ENCODE measurements at regions not wholly inside any gene's neighbourhood (a gene's known extent, or its start where the extent isn't known, plus 50 kb on each side); places are given as distances from the start of the nearest gene placed in this dataset.
"Not testable (repeated sequence)": the region's sequence is repeated elsewhere in the genome, so short reads cannot be mapped to it uniquely, and the experiment has no call there.

DNA sequence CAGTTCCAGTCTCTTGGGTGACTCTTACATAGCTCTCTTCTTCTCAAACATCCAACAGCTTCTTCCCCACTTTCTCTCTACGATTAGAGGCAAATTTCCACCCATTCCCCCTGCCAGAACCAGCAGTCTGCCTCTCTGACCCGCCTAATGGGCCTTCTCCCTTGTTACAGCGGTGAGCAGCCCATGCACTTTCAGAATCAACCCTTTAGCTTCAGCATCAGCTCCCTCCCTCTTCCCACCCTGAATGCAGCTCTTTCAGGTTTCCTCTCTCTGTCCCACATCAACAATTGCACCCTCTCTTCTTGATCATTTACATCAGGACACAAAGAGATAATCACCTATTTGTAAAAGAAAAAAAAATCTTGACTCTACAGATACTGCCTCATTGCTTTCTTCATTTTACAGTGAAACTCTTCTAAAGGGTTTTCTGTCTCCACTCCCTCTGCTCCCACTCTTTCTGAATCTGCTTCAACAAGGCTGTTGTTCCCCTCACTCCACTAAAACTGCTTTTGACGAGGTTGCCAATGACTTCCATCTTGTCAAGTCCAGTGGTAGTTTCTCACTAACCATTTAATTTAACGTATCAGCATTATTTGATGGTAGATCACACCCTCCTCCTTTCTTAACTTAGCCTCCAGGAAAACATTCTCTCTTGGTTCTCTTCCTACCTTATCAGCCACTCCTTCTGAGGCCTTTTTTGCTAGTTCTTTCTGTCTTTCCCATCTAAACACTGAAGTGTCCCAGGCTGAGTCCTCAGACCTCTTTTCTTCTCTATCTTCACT is 106.6 kb downstream of the NPY start:
- Mint-ChIP-seq H3K4me1 (no peaks in the 10 kb centered on the region), H3K27ac (no peak overlapping the region), H3K36me3 (no peaks in the 10 kb centered on the region), H3K9me3 (no peaks in the 10 kb centered on the region), H3K4me3 (no peak overlapping the region), H3K27me3 (peaks cover 0 to 9% of the 10 kb centered on the region in 2 donors)
- ChIA-PET CTCF (interaction anchor here in 1 of 2 donors (0.8 kb wide), 1 partner anchor 10 kb away, joined by 3 read pairs; no protein-coding TSS in a partner anchor), POLR2A (no interaction called here)
- ATAC-seq (replicated peaks in 1 of 4) (no peak), DNase-seq (no peak)
- Histone ChIP-seq H3K27ac (ENCODE audit: low read length) (no peak overlapping the region), H3K27me3 (replicated peaks in 1 of 2; ENCODE audit: control insufficient read depth in 2 of 2, extremely low read depth in 1 of 2, insufficient read depth in 2 of 2, low read length in 1 of 2) (no peaks in the 10 kb centered on the region), H3K9me3 (no peaks in the 10 kb centered on the region), H3K4me3 (ENCODE audit: control insufficient read depth in 1 of 2, extremely low read depth in 1 of 2, low read length in 1 of 2) (no peak overlapping the region), H3K36me3 (ENCODE audit: control insufficient read depth in 2 of 2, extremely low read depth in 1 of 2, insufficient read depth in 1 of 2, low read length in 1 of 2) (no peaks in the 10 kb centered on the region), H3K4me1 (ENCODE audit: control insufficient read depth in 1 of 2, extremely low read depth in 1 of 2, insufficient read depth in 2 of 2, low read length in 2 of 2) (no peaks in the 10 kb centered on the region)
- 76% methylated on average over 5 of the region's 5 CpGs for WGBS (ENCODE audit: insufficient coverage)

GRCh38 chr7:24392774-24393173 is 108.8 kb downstream of the NPY start:
- peaks cover 2 to 6% of the 10 kb centered on the region in 2 donors for H3K27me3 Mint-ChIP-seq
- WGBS (ENCODE audit: insufficient coverage): no CpG with 5 or more reads among the region's 1 CpG
- ATAC-seq (replicated peaks in 1 of 4) (no peak), DNase-seq (no peak)
- no peak overlapping the region for H3K4me3 Mint-ChIP-seq
- Histone ChIP-seq H3K27me3 (replicated peaks in 1 of 2; ENCODE audit: control insufficient read depth in 2 of 2, extremely low read depth in 1 of 2, insufficient read depth in 2 of 2, low read length in 1 of 2) (no peaks in the 10 kb centered on the region), H3K9me3 (no peaks in the 10 kb centered on the region), H3K36me3 (ENCODE audit: control insufficient read depth in 2 of 2, extremely low read depth in 1 of 2, insufficient read depth in 1 of 2, low read length in 1 of 2) (no peaks in the 10 kb centered on the region), H3K4me1 (ENCODE audit: control insufficient read depth in 1 of 2, extremely low read depth in 1 of 2, insufficient read depth in 2 of 2, low read length in 2 of 2) (no peaks in the 10 kb centered on the region), H3K27ac (ENCODE audit: low read length) (no peak overlapping the region), H3K4me3 (ENCODE audit: control insufficient read depth in 1 of 2, extremely low read depth in 1 of 2, low read length in 1 of 2) (no peak overlapping the region)
- H3K4me1 Mint-ChIP-seq: no peaks in the 10 kb centered on the region
- no peaks in the 10 kb centered on the region for H3K36me3 Mint-ChIP-seq
- H3K9me3 Mint-ChIP-seq: no peaks in the 10 kb centered on the region
- ChIA-PET CTCF (interaction anchor here (0.6 to 0.7 kb wide), 3 partner anchors 31 to 207 kb away, joined by 3 to 7 read pairs (median 3); no protein-coding TSS in a partner anchor), POLR2A (no interaction called here)
- no peak overlapping the region for H3K27ac Mint-ChIP-seq

DNA sequence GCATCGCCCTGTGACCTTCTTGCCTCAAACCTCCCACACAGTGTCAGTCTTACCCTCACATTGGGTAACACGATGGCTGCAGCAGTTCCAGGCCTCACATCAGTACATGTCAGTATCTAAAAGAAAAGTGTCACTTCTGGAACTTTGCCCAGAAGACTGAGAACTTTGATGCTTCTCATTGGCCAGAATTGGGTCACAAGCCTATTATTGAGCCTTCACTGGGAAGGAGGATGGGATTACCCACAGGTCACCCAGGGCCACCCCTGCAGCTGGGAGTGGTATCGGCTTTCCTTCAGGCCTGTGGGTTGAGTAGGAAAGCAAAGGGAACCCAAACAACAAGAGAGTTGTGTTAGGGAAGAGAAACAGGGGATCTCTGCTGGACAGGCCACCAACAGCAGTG is 111.5 kb downstream of the NPY start:
- ChIA-PET POLR2A (no interaction called here), CTCF (no interaction called here)

DNA sequence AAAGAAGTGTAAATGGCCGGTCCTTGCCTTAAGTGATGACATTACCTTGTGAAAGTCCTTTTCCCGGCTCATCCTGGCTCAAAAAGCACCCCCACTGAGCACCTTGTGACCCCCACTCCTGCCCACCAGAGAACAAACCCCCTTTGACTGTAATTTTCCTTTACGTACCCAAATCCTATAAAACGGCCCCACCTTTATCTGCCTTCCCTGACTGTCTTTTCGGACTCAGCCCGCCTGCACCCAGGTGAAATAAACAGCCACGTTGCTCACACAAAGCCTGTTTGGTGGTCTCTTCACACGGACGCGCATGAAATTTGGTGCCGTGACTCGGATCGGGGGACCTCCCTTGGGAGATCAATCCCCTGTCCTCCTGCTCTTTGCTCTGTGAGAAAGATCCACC is 112.4 kb downstream of the NPY start:
- CTCF ChIA-PET; H3K36me3 Mint-ChIP-seq; ATAC-seq (replicated peaks in 1 of 4); H3K4me1 ChIP-seq (ENCODE audit: control insufficient read depth in 1 of 2, extremely low read depth in 1 of 2, insufficient read depth in 2 of 2, low read length in 2 of 2); H3K9me3 Mint-ChIP-seq; POLR2A ChIA-PET; H3K4me1 Mint-ChIP-seq; H3K36me3 ChIP-seq (ENCODE audit: control insufficient read depth in 2 of 2, extremely low read depth in 1 of 2, insufficient read depth in 1 of 2, low read length in 1 of 2); H3K4me3 ChIP-seq (ENCODE audit: control insufficient read depth in 1 of 2, extremely low read depth in 1 of 2, low read length in 1 of 2); H3K27ac ChIP-seq (ENCODE audit: low read length); H3K9me3 ChIP-seq; H3K4me3 Mint-ChIP-seq; DNase-seq; H3K27me3 ChIP-seq (replicated peaks in 1 of 2; ENCODE audit: control insufficient read depth in 2 of 2, extremely low read depth in 1 of 2, insufficient read depth in 2 of 2, low read length in 1 of 2); H3K27ac Mint-ChIP-seq; H3K27me3 Mint-ChIP-seq: not testable (repeated sequence)
- WGBS (ENCODE audit: insufficient coverage): 69% methylated on average over 4 of the region's 13 CpGs

More for the DNA sequence above, 111.5 kb downstream of the NPY start:
- WGBS (ENCODE audit: insufficient coverage): 72% methylated on average over 2 of the region's 3 CpGs
- Mint-ChIP-seq H3K27ac (no peak overlapping the region), H3K9me3 (no peaks in the 10 kb centered on the region), H3K4me3 (no peak overlapping the region), H3K36me3 (no peaks in the 10 kb centered on the region), H3K4me1 (no peaks in the 10 kb centered on the region), H3K27me3 (peaks cover 2 to 6% of the 10 kb centered on the region in 2 donors)
- Histone ChIP-seq H3K4me3 (ENCODE audit: control insufficient read depth in 1 of 2, extremely low read depth in 1 of 2, low read length in 1 of 2) (no peak overlapping the region), H3K36me3 (ENCODE audit: control insufficient read depth in 2 of 2, extremely low read depth in 1 of 2, insufficient read depth in 1 of 2, low read length in 1 of 2) (no peaks in the 10 kb centered on the region), H3K27me3 (replicated peaks in 1 of 2; ENCODE audit: control insufficient read depth in 2 of 2, extremely low read depth in 1 of 2, insufficient read depth in 2 of 2, low read length in 1 of 2) (no peaks in the 10 kb centered on the region), H3K27ac (ENCODE audit: low read length) (no peak overlapping the region), H3K9me3 (no peaks in the 10 kb centered on the region), H3K4me1 (ENCODE audit: control insufficient read depth in 1 of 2, extremely low read depth in 1 of 2, insufficient read depth in 2 of 2, low read length in 2 of 2) (no peaks in the 10 kb centered on the region)
- no peak for DNase-seq
- ATAC-seq (replicated peaks in 1 of 4): no peak

- no peak overlapping the region for H3K27ac ChIP-seq (ENCODE audit: low read length)
- no peaks in the 10 kb centered on the region for H3K27me3 ChIP-seq (replicated peaks in 1 of 2; ENCODE audit: control insufficient read depth in 2 of 2, extremely low read depth in 1 of 2, insufficient read depth in 2 of 2, low read length in 1 of 2)
- H3K36me3 ChIP-seq (ENCODE audit: control insufficient read depth in 2 of 2, extremely low read depth in 1 of 2, insufficient read depth in 1 of 2, low read length in 1 of 2): no peaks in the 10 kb centered on the region
- ChIA-PET CTCF (interaction anchor here (0.6 to 0.8 kb wide), 2 partner anchors 264 to 971 kb away, joined by 3 to 4 read pairs; no protein-coding TSS in a partner anchor), POLR2A (no interaction called here)
- 77% methylated on average over 7 of the region's 15 CpGs for WGBS (ENCODE audit: insufficient coverage)
- H3K36me3 Mint-ChIP-seq: no peaks in the 10 kb centered on the region
- H3K4me1 ChIP-seq (ENCODE audit: control insufficient read depth in 1 of 2, extremely low read depth in 1 of 2, insufficient read depth in 2 of 2, low read length in 2 of 2): peaks cover 0 to 6% of the 10 kb centered on the region in 2 experiments
- peaks cover 12 to 14% (median 13%) of the 10 kb centered on the region in 3 donors for H3K4me1 Mint-ChIP-seq
- no peak overlapping the region for H3K4me3 Mint-ChIP-seq
- H3K27me3 Mint-ChIP-seq: peaks cover 0 to 5% of the 10 kb centered on the region in 2 donors
- DNase-seq: peak in 1 of 35 experiments; percentile 39
- H3K9me3 ChIP-seq: no peaks in the 10 kb centered on the region
- no peaks in the 10 kb centered on the region for H3K9me3 Mint-ChIP-seq
- ATAC-seq (replicated peaks in 1 of 4): no peak
- no peak overlapping the region for H3K27ac Mint-ChIP-seq
- H3K4me3 ChIP-seq (ENCODE audit: control insufficient read depth in 1 of 2, extremely low read depth in 1 of 2, low read length in 1 of 2): no peak overlapping the region
These were observed 117.9 kb downstream of the NPY start for GRCh38 chr7:24401628-24402593.

DNA sequence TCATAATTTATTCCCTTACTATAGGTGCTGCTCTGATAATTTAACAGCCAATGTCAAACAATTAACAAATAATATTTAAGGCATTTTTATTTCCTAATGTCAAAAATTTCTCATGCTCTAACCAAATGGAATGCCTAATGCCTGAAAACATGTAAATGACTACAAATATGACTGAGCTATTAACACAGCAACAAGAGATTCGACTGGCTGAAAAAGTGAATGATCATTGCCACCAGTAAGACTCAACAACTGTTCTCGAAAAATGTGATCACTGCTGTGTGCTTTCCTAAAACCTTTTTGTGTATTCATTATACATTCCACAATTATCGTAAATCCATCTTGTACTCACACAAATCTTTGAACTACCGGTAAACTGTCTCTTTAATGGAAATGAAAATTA is 118.7 kb downstream of the NPY start:
- peaks cover 0 to 6% of the 10 kb centered on the region in 2 experiments for H3K4me1 ChIP-seq (ENCODE audit: control insufficient read depth in 1 of 2, extremely low read depth in 1 of 2, insufficient read depth in 2 of 2, low read length in 2 of 2)
- POLR2A ChIA-PET: no interaction called here
- CTCF ChIA-PET: interaction anchor here (0.5 to 0.8 kb wide), 3 partner anchors 131 to 972 kb away, joined by 3 to 4 read pairs (median 3); no protein-coding TSS in a partner anchor
- Mint-ChIP-seq H3K27me3 (peaks cover 0 to 3% of the 10 kb centered on the region in 2 donors), H3K4me3 (no peak overlapping the region), H3K36me3 (no peaks in the 10 kb centered on the region), H3K9me3 (no peaks in the 10 kb centered on the region), H3K27ac (no peak overlapping the region), H3K4me1 (peaks cover 12 to 14% (median 13%) of the 10 kb centered on the region in 3 donors)
- 78% methylated on average over 2 of the region's 4 CpGs for WGBS (ENCODE audit: insufficient coverage)
- ATAC-seq (replicated peaks in 1 of 4): no peak
- H3K9me3 ChIP-seq: no peaks in the 10 kb centered on the region
- no peaks in the 10 kb centered on the region for H3K36me3 ChIP-seq (ENCODE audit: control insufficient read depth in 2 of 2, extremely low read depth in 1 of 2, insufficient read depth in 1 of 2, low read length in 1 of 2)
- H3K27me3 ChIP-seq (replicated peaks in 1 of 2; ENCODE audit: control insufficient read depth in 2 of 2, extremely low read depth in 1 of 2, insufficient read depth in 2 of 2, low read length in 1 of 2): no peaks in the 10 kb centered on the region
- no peak for DNase-seq
- no peak overlapping the region for H3K27ac ChIP-seq (ENCODE audit: low read length)
- no peak overlapping the region for H3K4me3 ChIP-seq (ENCODE audit: control insufficient read depth in 1 of 2, extremely low read depth in 1 of 2, low read length in 1 of 2)

All from T-cell (primary cell).